Upper lobe of left lung (tissue), 6 donors: ENCODE measurements at regions not wholly inside any gene's neighbourhood (a gene's known extent, or its start where the extent isn't known, plus 50 kb on each side); places are given as distances from the start of the nearest gene placed in this dataset.

Experiments
- ATAC-seq, 2 donors: fragments of 200-7000 bp; cut with Tn5 transposase; one replicate each; pipeline ENCODE4 v1.9.1; 2022; ENCODE audit warnings: mild to moderate bottlenecking in 2 of 2, moderate library complexity in 2 of 2; ENCODE audit not compliant: low FRiP score in 2 of 2
- DNase-seq, 2 donors: peaks; one replicate each; pipeline ENCODE4 v3.0.0-alpha.2; 2019 to 2020
- H3K27ac ChIP-seq, 4 donors: fragments of 200-600 bp; sonication (generic); one replicate each; pipeline ENCODE4 v1.5.1; 2016 to 2019
- H3K27me3 ChIP-seq, 4 donors: fragments of 200-600 bp; sonication (generic); one replicate each; pipeline ENCODE4 v1.5.1; 2017 to 2019
- H3K36me3 ChIP-seq, 4 donors: fragments of 200-600 bp; sonication (generic); one replicate each; pipeline ENCODE4 v1.5.1; 2016 to 2019
- H3K4me1 ChIP-seq, 4 donors: fragments of 200-600 bp; sonication (generic); one replicate each; pipeline ENCODE4 v1.5.1; 2018 to 2019
- H3K4me3 ChIP-seq, 4 donors: fragments of 200-600 bp; sonication (generic); one replicate each; pipeline ENCODE4 v1.5.1; 2017 to 2019; ENCODE audit warnings: mild to moderate bottlenecking in 2 of 4, moderate library complexity in 1 of 4
- H3K9me3 ChIP-seq, 4 donors: fragments of 200-600 bp; sonication (generic); one replicate each; pipeline ENCODE4 v1.5.1; 2018 to 2019
- EP300 ChIP-seq, 4 donors: sonication (generic); formaldehyde crosslinking; IDR thresholded peaks; one replicate each; pipeline ENCODE4 v1.5.1; 2017; ENCODE audit warnings: antibody characterized with exemption in 4 of 4, control low read depth in 2 of 4
- POLR2A ChIP-seq, 4 donors: fragments of 450-650 bp; IDR thresholded peaks; one replicate each; pipeline ENCODE4 v1.5.1; 2016 to 2017; ENCODE audit warnings: antibody characterized with exemption in 4 of 4, mild to moderate bottlenecking in 2 of 4
- POLR2AphosphoS5 ChIP-seq, 2 donors: sonication (generic); formaldehyde crosslinking; IDR thresholded peaks; one replicate each; pipeline ENCODE4 v1.5.1; 2017; ENCODE audit warnings: antibody characterized with exemption in 2 of 2
- WGBS, 2 donors: methylation state at CpG; one replicate each; pipeline ENCODE4 v1.1.5; 2017 to 2018; 5-methylcytosine and 5-hydroxymethylcytosine counted together
- TF ChIP-seq, protein P1 (sequence below), 6 experiments: fragments of 450-650 bp in 4 of 6; fragments of 200-600 bp in 2 of 6; sonication (generic) in 2 of 6; IDR thresholded peaks; one replicate each; pipeline ENCODE4 v1.5.1; 2016 to 2019; ENCODE audit warnings: antibody characterized with exemption in 6 of 6
- donor health status: DM: no; HTN: no; CAD: no; lungs with moderate emphysema.
- donor health status: DM: no; HTN: yes; CAD: no; lungs with severe emphysema.

DNA sequence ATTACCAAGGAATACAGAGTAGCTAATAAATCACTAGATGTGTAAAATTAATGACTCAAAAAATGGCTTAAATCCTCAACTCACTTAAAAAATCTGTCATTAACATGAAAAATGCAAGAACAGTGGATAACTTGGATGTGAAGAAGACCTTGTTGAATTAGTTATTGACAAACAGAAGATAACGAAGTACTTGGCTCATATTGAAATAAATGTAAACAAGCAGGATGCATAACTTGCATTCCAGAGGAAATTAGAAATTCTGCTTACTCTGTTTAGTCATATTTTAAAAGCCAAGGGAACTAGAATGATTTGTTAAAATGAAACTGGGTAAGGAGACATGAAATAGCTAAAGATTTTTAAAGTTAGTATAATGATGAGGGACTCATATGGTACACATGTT, 1812.2 kb downstream of the PCDH9 start:
- 26 to 32% methylated on average over 1 of the region's 1 CpG for WGBS, 2 donors
- DNase-seq, result no peak
- Histone ChIP-seq H3K27ac (no peak overlapping the region), H3K9me3 (no peaks in the 10 kb centered on the region), H3K4me1 (no peaks in the 10 kb centered on the region), H3K36me3 (no peaks in the 10 kb centered on the region), H3K4me3 (no peak overlapping the region), H3K27me3 (no peaks in the 10 kb centered on the region)
- no peak for TF ChIP-seq EP300 (IDR thresholded peaks at IDR 0.05)
- TF ChIP-seq, protein P1, sequence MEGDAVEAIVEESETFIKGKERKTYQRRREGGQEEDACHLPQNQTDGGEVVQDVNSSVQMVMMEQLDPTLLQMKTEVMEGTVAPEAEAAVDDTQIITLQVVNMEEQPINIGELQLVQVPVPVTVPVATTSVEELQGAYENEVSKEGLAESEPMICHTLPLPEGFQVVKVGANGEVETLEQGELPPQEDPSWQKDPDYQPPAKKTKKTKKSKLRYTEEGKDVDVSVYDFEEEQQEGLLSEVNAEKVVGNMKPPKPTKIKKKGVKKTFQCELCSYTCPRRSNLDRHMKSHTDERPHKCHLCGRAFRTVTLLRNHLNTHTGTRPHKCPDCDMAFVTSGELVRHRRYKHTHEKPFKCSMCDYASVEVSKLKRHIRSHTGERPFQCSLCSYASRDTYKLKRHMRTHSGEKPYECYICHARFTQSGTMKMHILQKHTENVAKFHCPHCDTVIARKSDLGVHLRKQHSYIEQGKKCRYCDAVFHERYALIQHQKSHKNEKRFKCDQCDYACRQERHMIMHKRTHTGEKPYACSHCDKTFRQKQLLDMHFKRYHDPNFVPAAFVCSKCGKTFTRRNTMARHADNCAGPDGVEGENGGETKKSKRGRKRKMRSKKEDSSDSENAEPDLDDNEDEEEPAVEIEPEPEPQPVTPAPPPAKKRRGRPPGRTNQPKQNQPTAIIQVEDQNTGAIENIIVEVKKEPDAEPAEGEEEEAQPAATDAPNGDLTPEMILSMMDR (IDR thresholded peaks at IDR 0.05), result no peak
- TF ChIP-seq POLR2AphosphoS5 (IDR thresholded peaks at IDR 0.05), result no peak
- TF ChIP-seq POLR2A (IDR thresholded peaks at IDR 0.05), result no peak
- no peak for ATAC-seq

DNA sequence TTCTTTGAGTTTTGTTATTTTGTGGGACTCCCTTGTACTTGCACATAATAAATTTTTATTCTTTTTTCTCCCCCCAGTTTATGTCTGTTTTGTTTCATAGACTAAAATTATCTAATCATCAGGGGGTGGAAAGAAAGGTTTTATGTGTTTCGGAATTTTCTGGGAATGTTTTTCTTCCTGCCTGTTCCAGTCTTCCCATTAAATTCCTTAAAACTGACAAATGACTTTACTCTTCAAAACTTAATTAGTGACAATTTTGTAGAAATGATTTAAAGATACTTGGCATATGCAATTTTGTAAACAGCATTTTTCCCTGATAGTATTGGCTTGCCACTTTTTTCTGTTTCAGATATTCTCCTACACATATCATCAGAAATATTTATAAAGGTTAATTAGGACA, 1813.4 kb downstream of the PCDH9 start:
- Histone ChIP-seq H3K9me3 (no peaks in the 10 kb centered on the region), H3K36me3 (no peaks in the 10 kb centered on the region), H3K27me3 (no peaks in the 10 kb centered on the region), H3K4me3 (no peak overlapping the region), H3K27ac (no peak overlapping the region), H3K4me1 (no peaks in the 10 kb centered on the region)
- ATAC-seq (no peak), DNase-seq (no peak)
- WGBS, 2 donors, result 73 to 83% methylated on average over 1 of the region's 1 CpG
- TF ChIP-seq POLR2A (IDR thresholded peaks at IDR 0.05), result no peak
- no peak for TF ChIP-seq POLR2AphosphoS5 (IDR thresholded peaks at IDR 0.05)
- TF ChIP-seq, protein P1 (IDR thresholded peaks at IDR 0.05), result no peak
- TF ChIP-seq EP300 (IDR thresholded peaks at IDR 0.05), result no peak

DNA sequence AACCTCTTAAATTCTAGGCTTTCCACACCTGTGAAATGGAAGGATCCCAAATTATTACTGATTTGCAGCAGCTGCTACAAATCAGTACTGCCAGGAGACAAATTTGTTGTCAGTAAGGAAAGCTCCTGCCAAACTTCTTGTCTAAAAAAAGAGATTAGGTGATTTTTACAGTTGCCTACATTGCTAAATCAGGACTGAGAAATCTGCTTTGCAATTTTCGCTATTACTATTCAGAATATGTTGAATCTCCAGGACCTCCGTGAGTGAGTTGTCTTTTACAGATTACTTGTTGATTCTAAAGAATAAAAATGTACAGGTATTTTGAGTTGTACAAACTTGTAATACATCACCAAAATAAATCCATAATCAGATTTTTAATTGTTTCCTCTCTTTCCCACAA, 1815.9 kb downstream of the PCDH9 start:
- Histone ChIP-seq H3K4me1 (no peaks in the 10 kb centered on the region), H3K27me3 (no peaks in the 10 kb centered on the region), H3K9me3 (no peaks in the 10 kb centered on the region), H3K36me3 (no peaks in the 10 kb centered on the region), H3K4me3 (no peak overlapping the region), H3K27ac (no peak overlapping the region)
- WGBS, 2 donors, result 76 to 83% methylated on average over 2 of the region's 2 CpGs
- TF ChIP-seq, protein P1 (IDR thresholded peaks at IDR 0.05), result no peak
- TF ChIP-seq EP300 (IDR thresholded peaks at IDR 0.05) (no peak), POLR2A (IDR thresholded peaks at IDR 0.05) (no peak)
- no peak for ATAC-seq
- no peak for DNase-seq

DNA sequence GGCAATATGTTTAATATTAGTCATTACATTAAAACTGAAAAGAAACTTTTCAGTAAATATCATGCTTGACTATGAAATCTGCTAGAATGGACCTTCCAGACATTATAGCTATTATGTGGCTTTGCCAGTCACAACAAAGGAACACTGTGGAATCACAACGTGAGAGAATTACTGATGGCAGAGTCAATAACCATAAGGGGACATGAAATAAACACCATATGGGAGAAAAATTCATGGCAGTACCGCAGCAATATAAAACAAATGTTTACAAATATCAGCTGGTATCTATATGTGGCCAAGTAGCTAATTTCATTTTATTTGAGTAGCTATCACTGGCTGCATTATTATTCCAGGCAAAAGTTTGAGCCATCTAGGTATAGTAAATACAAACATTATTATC, 1818.6 kb downstream of the PCDH9 start:
- Histone ChIP-seq H3K36me3 (no peaks in the 10 kb centered on the region), H3K4me3 (no peak overlapping the region), H3K9me3 (no peaks in the 10 kb centered on the region), H3K27ac (no peak overlapping the region), H3K27me3 (no peaks in the 10 kb centered on the region), H3K4me1 (no peaks in the 10 kb centered on the region)
- ATAC-seq (no peak), DNase-seq (no peak)
- TF ChIP-seq, protein P1 (IDR thresholded peaks at IDR 0.05), result no peak
- TF ChIP-seq EP300 (IDR thresholded peaks at IDR 0.05) (no peak), POLR2A (IDR thresholded peaks at IDR 0.05) (no peak), POLR2AphosphoS5 (IDR thresholded peaks at IDR 0.05) (no peak)
- 78 to 88% methylated on average over 2 of the region's 2 CpGs for WGBS, 2 donors

DNA sequence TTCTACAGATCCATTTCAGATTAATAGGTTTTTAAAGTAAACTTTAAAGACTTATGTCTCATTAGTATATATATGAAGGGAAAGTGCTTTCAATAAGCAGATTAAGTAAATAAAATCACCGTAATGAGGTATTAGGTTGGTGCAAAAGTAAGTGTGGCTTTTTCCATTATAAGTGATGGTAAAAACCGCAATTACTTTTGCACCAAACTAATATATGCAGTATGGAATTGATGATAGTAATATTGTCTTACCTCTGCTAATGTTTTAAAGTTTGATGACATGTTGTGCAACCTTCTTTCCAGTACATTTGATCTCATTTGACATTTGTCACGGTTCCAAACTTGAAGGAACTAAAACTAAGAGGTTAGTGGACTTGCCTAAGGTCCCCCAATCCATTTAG, 1819.3 kb downstream of the PCDH9 start:
- no peaks in the 10 kb centered on the region for H3K36me3 ChIP-seq
- no peaks in the 10 kb centered on the region for H3K27me3 ChIP-seq
- 83 to 87% methylated on average over 3 of the region's 3 CpGs for WGBS, 2 donors
- DNase-seq (no peak), ATAC-seq (no peak)
- TF ChIP-seq POLR2A (IDR thresholded peaks at IDR 0.05) (no peak), EP300 (IDR thresholded peaks at IDR 0.05) (no peak), POLR2AphosphoS5 (IDR thresholded peaks at IDR 0.05) (no peak)
- TF ChIP-seq, protein P1 (IDR thresholded peaks at IDR 0.05), result no peak
- H3K9me3 ChIP-seq, result no peaks in the 10 kb centered on the region
- no peaks in the 10 kb centered on the region for H3K4me1 ChIP-seq
- no peak overlapping the region for H3K4me3 ChIP-seq
- no peak overlapping the region for H3K27ac ChIP-seq
